ENCODE measurements at regions not wholly inside any gene's neighbourhood (a gene's known extent, or its start where the extent isn't known, plus 50 kb on each side); places are given as distances from the start of the nearest gene placed in this dataset.

DNA sequence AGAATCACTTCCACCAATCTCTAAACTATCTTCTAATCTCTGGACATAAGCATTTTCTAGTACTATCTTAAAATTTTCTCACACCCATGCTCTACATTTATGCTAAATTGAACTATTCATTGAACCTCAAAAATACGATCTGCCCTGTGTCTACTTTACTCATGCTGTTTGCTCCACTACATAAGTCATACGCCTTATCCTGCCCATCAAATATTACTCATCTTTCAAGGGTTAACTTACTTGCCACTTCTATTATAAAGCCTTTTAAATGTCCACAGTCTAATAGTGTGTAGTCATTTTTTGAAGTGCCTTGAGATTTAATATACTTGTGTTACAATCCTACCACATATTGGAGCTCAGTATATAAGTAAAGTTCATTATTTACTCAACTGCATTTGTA is 727.7 kb upstream of the SLIT2 start:
- TF ChIP-seq CTCF (IDR thresholded peaks at IDR 0.05) = no peak
- no peak for TF ChIP-seq POLR2AphosphoS5 (IDR thresholded peaks at IDR 0.05)
- TF ChIP-seq EP300 (IDR thresholded peaks at IDR 0.05) = no peak
